Ureter (tissue), 1 donor: ENCODE measurements at regions not wholly inside any gene's neighbourhood (a gene's known extent, or its start where the extent isn't known, plus 50 kb on each side); places are given as distances from the start of the nearest gene placed in this dataset.
"Not testable (repeated sequence)": the region's sequence is repeated elsewhere in the genome, so short reads cannot be mapped to it uniquely, and the experiment has no call there.

Experiments used
- DNase-seq: peaks from one replicate; pipeline ENCODE4 v3.0.0-alpha.2; 2020; ENCODE audit warnings: low spot score
- donor health status: DM: yes; HTN: yes; CAD: no.

- DNase-seq: no peak
Observed at GRCh38 chr1:192418552-192419285, 101.9 kb downstream of the RGS21 start.

GRCh38 chr1:192430644-192431043 lies 113.9 kb downstream of the RGS21 start:
- DNase-seq: no peak

- no peak for DNase-seq
Observed at GRCh38 chr1:192435704-192436103, 118.9 kb downstream of the RGS21 start.

GRCh38 chr1:192436441-192437078 lies 119.8 kb downstream of the RGS21 start:
- no peak for DNase-seq

GRCh38 chr1:192438737-192439136 lies 121.9 kb downstream of the RGS21 start:
- no peak for DNase-seq

- DNase-seq: no peak
Observed at GRCh38 chr1:192439373-192440025, 122.7 kb downstream of the RGS21 start.

- no peak for DNase-seq
Observed at GRCh38 chr1:192441492-192441891, 124.7 kb downstream of the RGS21 start.

DNA sequence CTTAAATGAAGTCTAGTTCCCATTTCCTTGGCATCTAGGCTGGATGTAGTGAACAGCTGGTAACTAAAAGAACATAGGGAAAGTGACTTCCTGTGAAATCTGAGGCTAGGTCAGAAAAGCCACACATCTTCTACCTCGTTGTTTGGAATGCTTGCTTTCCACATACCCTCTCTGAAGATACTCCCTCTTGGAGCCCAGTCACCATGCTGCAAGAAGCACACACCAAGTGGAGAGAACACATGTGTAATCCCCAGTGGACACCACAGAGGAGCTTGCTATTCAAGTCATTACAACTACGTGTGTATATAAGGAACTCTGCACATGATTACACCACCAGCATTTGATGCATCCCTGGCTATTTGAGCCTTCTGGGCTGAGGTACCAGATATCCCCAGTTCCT lies 125.9 kb downstream of the RGS21 start:
- no peak for DNase-seq

- DNase-seq: no peak
Observed at GRCh38 chr1:192443616-192444015, 126.8 kb downstream of the RGS21 start.

DNA sequence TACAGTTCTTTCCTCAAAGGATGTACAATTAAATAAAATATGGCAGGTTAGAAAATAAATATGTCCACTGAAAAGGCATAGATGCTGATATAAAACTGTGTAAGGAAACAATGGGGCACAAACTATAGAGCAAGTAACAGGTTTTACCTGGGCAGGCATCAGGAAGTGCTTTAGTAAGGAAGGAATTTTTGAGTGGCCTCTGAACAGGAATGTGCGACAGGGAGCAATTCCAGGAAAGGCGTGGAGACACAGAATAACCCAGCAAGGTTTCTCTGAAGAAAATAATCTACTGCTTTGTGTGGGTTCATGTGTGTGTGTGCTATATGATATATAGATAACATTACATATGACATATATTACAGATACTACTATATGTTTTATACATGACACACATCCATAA lies 128.4 kb downstream of the RGS21 start:
- DNase-seq: no peak

GRCh38 chr1:192445839-192446489 lies 129.2 kb downstream of the RGS21 start:
- peak; percentile 64 for DNase-seq

DNA sequence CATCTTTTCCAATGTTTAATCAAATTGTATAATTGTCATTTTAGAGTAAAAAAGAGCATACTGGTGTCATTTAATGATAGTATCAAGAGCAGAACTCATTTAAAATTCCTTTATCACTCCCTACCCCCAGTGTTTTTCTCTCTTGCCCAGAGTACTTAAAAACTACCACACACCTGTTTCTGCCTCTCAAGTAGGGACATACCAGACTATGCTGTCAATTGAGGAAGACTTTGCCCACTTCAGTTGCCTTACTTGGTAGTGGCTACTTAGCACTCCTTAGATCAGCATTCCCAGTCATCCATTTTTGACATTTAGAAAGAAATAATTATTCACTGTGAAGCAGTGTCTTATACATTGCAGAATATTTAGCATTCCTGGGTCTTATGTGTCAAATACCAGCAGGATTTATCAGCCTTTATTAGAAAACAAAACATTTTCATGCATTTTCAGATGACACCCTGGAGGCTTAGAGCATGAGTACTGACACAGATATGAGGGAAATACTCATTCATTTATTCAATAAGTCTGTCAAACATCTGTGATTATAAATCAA lies 127.5 kb upstream of the RGS1 start:
- DNase-seq: no peak

DNA sequence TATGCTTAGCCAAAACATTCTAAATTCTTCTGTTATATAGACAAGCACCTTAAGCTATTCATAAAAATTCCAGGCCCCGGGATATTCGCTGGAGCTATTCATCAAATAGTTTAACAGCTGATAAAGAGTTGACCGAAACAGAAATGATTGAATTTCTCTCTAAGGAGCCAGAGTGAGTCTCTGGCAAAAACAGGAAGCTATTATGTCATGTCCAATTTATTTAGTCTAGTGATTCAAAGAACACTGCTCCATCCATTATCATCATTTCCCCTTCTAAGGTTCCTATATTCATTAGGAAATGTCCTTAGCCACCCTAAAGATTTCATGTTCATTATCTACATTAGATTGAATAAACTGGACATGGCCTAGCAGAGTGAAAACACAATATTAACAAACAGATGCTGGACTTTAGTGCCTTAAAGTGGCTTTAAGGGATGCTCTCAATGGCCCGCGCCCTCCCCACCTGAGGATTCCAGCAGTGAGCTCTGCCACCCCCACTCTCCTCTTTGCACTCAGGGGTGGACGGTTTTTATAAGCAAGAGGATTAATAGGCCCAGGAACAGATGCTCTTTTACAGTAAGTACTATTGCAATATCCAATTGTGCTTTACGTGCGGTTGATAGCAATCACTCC lies 122.1 kb upstream of the RGS1 start:
- no peak for DNase-seq

DNA sequence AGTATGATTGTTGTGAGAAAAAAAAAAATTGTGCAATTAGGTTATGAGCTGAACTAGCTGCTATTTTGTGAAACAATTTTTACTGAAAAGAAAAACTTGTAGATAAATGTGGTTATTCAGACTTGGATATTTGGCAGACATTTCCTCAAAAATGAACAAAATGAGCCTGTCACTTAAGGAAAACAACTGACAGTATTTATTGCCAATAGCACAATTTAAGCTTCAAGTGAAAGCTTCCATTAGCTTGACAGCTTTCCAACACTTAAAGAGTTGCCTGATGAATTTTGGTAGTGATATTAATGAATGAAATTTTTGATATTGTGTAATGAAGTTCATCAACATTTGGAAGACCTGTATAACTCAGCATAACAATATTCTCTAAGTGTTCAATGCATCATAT lies 116.1 kb upstream of the RGS1 start:
- DNase-seq: no peak

GRCh38 chr1:192461684-192462083 lies 113.9 kb upstream of the RGS1 start:
- DNase-seq: no peak

- no peak for DNase-seq
Observed at GRCh38 chr1:192462616-192463015, 113.0 kb upstream of the RGS1 start.

GRCh38 chr1:192463661-192464060 lies 111.9 kb upstream of the RGS1 start:
- no peak for DNase-seq

GRCh38 chr1:192465221-192465620 lies 110.4 kb upstream of the RGS1 start:
- DNase-seq: not testable (repeated sequence)

DNA sequence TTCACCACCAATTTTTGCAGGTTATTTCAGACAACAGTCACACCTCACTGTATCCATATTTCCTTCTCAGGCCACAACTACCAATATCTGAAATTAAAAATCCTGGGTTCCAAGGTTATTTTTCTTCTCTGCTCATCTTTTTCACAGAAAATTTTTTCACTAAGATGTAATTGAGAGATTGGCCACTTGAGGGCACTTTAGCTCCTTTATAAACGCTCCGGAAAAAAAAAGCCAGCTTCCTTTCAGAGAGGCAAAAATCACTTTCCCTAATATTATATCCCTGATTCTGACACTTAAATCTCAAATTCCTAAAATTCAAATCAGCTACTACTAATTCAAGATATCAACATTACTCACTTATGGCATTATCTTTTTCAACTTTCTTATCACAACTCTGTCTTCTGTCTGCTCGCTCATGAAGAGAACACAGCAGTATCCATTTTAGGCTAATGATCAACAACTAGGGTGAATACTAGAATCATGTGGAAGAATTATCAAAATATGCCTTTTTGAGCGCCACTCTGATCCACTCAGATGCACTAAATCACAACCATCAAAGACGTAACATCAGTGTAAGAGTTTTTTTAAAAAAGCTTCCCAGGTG lies 101.4 kb upstream of the RGS1 start:
- no peak for DNase-seq

DNA sequence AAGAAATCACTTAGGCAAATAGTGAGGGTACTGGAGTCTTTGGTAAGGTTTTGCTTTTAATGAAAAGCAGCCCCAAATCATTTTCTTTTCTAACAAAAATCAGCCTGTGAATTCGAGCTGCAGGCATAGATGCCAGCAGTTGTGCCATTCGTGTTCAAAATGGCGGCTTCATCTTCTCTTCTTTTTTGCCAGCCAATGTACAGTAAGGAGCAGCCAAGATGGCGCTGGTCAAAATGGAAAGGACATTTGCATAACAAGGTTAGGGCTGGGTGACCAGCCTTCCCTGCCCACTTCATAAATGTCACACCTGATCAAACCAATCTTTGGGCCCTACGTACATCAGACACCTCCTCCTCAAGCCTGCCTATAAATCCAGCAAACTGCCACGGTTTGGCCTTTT lies 100.2 kb upstream of the RGS1 start:
- DNase-seq: no peak

DNA sequence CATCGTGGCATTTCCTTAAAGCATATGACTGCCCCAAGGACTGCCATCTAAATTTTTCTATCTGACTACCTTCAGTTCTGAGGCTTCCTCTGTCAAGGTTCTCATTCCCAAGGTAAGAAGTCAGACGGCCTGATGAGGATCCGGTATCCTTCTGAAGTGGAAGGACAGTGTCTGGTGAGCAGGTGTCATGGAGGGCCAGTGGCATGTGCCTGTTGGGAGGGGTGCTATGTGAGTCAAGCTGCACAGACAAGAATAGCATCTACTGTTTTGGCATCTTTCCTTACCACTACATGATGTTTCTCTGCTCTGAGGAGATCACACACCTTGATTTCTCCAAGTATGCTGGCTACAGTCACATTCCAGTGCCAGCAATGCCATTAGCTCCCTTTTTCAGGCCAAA lies 99.6 kb upstream of the RGS1 start:
- no peak for DNase-seq
